HG03280 (cell line): ENCODE measurements at regions not wholly inside any gene's neighbourhood (a gene's known extent, or its start where the extent isn't known, plus 50 kb on each side); places are given as distances from the start of the nearest gene placed in this dataset.
"Not testable (repeated sequence)": the region's sequence is repeated elsewhere in the genome, so short reads cannot be mapped to it uniquely, and the experiment has no call there.

ENCODE experiments used
- ATAC-seq: cut with Tn5 transposase; IDR thresholded peaks from one replicate; pipeline ENCODE4 v1.9.1; 2021; ENCODE audit warnings: mild to moderate bottlenecking, moderate library complexity; ENCODE audit not compliant: unreplicated experiment

GRCh38 chr11:16542353-16542752, 186.0 kb upstream of the SOX6 start:
- ATAC-seq = no peak

- ATAC-seq = no peak
Observed at GRCh38 chr11:16536513-16536912, 180.2 kb upstream of the SOX6 start.

- ATAC-seq = no peak
Observed at GRCh38 chr11:16528639-16529038, 172.3 kb upstream of the SOX6 start.

- no peak for ATAC-seq
Observed at GRCh38 chr11:16527525-16528246, 171.3 kb upstream of the SOX6 start.

GRCh38 chr11:16526947-16527346, 170.6 kb upstream of the SOX6 start:
- no peak for ATAC-seq

- ATAC-seq = not testable (repeated sequence)
Observed at GRCh38 chr11:16520713-16521112, 164.4 kb upstream of the SOX6 start.

- peak; percentile 85 for ATAC-seq
Observed at GRCh38 chr11:16512899-16513241, 156.5 kb upstream of the SOX6 start.

- ATAC-seq = no peak
Observed at GRCh38 chr11:16512198-16512898, 156.0 kb upstream of the SOX6 start.

GRCh38 chr11:16511116-16512114, 155.1 kb upstream of the SOX6 start:
- ATAC-seq = no peak

GRCh38 chr11:16505481-16505880, 149.1 kb upstream of the SOX6 start:
- ATAC-seq = no peak

- ATAC-seq = not testable (repeated sequence)
Observed at GRCh38 chr11:16503891-16504290, 147.5 kb upstream of the SOX6 start.

GRCh38 chr11:16494918-16495691, 138.8 kb upstream of the SOX6 start:
- ATAC-seq = no peak

GRCh38 chr11:16484434-16484833, 128.1 kb upstream of the SOX6 start:
- ATAC-seq = no peak

GRCh38 chr11:16474659-16475058, 118.3 kb upstream of the SOX6 start:
- ATAC-seq = no peak

GRCh38 chr11:16469968-16470367, 113.6 kb upstream of the SOX6 start:
- no peak for ATAC-seq

GRCh38 chr11:16468735-16469453, 112.5 kb upstream of the SOX6 start:
- no peak for ATAC-seq

- ATAC-seq = no peak
Observed at GRCh38 chr11:16460508-16460907, 104.2 kb upstream of the SOX6 start.

- no peak for ATAC-seq
Observed at GRCh38 chr11:16456366-16456765, 100.0 kb upstream of the SOX6 start.

GRCh38 chr11:16454289-16454863, 98.0 kb upstream of the SOX6 start:
- ATAC-seq = no peak
